ENCODE measurements at regions not wholly inside any gene's neighbourhood (a gene's known extent, or its start where the extent isn't known, plus 50 kb on each side); places are given as distances from the start of the nearest gene placed in this dataset.

DNA sequence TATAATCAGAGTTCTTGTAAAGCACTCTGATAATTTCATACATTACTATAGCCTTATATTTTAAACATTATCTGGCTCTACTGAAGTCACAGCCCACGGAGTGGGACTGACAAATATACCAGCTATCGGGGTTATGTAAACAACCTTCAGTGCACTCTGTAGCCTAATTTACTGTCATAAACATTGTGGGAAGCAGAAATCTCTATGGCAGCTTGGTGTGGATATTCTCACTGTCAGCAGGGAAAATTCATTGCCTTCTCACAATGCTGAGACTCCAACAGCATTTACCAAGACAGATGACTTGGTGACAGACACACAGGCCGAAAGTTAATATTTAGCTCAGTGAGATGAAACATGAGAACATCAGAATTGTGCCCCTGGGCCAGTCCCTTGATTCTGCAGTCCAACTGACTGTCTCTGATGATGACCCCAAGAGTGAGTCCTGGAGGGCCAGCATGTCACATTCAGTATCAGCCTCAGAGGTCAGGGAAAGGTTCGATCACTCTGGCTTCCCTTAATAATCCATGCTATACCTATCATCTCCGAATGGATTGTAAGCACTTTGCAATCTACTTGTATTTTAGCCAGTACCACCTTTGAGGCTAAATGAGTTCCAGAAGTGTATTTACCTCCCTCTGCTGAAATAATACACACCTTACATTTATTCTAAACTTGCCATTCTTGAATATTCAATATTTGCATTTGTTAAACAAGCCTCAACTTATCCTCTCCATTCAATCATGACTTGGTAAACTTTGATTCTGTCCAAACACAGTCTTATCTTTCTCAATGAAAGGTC lies 146.2 kb upstream of the OSR1 start (continued):
- TF ChIP-seq LBX2 (CRISPR knock-in tag; IDR thresholded peaks at IDR 0.05; ENCODE audit: borderline replicate concordance) (no peak), HNF1B (CRISPR knock-in tag; IDR thresholded peaks at IDR 0.05) (peak; percentile 98), ZNF431 (CRISPR knock-in tag; IDR thresholded peaks at IDR 0.05; ENCODE audit: borderline replicate concordance, low read depth) (no peak), RXRA (CRISPR knock-in tag; IDR thresholded peaks at IDR 0.05) (peak; percentile 65; the same call in 1 of the 2 replicates), ZFP36 (IDR thresholded peaks at IDR 0.05; ENCODE audit: borderline replicate concordance, low read depth, low read length, partially characterized antibody) (no peak), ZNF724P (CRISPR knock-in tag; IDR thresholded peaks at IDR 0.05; ENCODE audit: borderline replicate concordance) (no peak), AGO1 (IDR thresholded peaks at IDR 0.05; ENCODE audit: low read depth, low read length, poor library complexity, severe bottlenecking) (no peak), MED1 (CRISPR knock-in tag; IDR thresholded peaks at IDR 0.05) (peak; percentile 69), HOMEZ (CRISPR knock-in tag; IDR thresholded peaks at IDR 0.05; ENCODE audit: low read depth) (peak; percentile 62; the same call in 1 of the 2 replicates), ARNTL (CRISPR knock-in tag; IDR thresholded peaks at IDR 0.05) (0 out of 2 replicates have a peak, but pooled peaks have one; percentile 35), ZNF256 (CRISPR knock-in tag; conservative IDR thresholded peaks at IDR 0.05) (no peak), PRDM4 (CRISPR knock-in tag; IDR thresholded peaks at IDR 0.05; ENCODE audit: borderline replicate concordance) (no peak), ZNF33A (CRISPR knock-in tag; IDR thresholded peaks at IDR 0.05; ENCODE audit: borderline replicate concordance) (no peak), ZBTB38 (CRISPR knock-in tag; IDR thresholded peaks at IDR 0.05) (no peak), ZNF501 (CRISPR knock-in tag; IDR thresholded peaks at IDR 0.05) (peak; percentile 40; the same call in 1 of the 2 replicates), CHD4 (IDR thresholded peaks at IDR 0.05; ENCODE audit: borderline replicate concordance, low read length) (peak; percentile 86)
- TF ChIP-seq, protein P1, sequence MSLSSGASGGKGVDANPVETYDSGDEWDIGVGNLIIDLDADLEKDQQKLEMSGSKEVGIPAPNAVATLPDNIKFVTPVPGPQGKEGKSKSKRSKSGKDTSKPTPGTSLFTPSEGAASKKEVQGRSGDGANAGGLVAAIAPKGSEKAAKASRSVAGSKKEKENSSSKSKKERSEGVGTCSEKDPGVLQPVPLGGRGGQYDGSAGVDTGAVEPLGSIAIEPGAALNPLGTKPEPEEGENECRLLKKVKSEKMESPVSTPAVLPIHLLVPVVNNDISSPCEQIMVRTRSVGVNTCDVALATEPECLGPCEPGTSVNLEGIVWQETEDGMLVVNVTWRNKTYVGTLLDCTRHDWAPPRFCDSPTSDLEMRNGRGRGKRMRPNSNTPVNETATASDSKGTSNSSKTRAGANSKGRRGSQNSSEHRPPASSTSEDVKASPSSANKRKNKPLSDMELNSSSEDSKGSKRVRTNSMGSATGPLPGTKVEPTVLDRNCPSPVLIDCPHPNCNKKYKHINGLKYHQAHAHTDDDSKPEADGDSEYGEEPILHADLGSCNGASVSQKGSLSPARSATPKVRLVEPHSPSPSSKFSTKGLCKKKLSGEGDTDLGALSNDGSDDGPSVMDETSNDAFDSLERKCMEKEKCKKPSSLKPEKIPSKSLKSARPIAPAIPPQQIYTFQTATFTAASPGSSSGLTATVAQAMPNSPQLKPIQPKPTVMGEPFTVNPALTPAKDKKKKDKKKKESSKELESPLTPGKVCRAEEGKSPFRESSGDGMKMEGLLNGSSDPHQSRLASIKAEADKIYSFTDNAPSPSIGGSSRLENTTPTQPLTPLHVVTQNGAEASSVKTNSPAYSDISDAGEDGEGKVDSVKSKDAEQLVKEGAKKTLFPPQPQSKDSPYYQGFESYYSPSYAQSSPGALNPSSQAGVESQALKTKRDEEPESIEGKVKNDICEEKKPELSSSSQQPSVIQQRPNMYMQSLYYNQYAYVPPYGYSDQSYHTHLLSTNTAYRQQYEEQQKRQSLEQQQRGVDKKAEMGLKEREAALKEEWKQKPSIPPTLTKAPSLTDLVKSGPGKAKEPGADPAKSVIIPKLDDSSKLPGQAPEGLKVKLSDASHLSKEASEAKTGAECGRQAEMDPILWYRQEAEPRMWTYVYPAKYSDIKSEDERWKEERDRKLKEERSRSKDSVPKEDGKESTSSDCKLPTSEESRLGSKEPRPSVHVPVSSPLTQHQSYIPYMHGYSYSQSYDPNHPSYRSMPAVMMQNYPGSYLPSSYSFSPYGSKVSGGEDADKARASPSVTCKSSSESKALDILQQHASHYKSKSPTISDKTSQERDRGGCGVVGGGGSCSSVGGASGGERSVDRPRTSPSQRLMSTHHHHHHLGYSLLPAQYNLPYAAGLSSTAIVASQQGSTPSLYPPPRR (CRISPR knock-in tag; IDR thresholded peaks at IDR 0.05; ENCODE audit: borderline replicate concordance): 0 out of 2 replicates have a peak, but pooled peaks have one; percentile 47

All from HepG2 (cell line).